AG09309 (cell line): ENCODE measurements at regions not wholly inside any gene's neighbourhood (a gene's known extent, or its start where the extent isn't known, plus 50 kb on each side); places are given as distances from the start of the nearest gene placed in this dataset.

ENCODE experiments used
- DNase-seq: peaks from one replicate; pipeline ENCODE4 v3.0.0-alpha.2; 2010; ENCODE audit warnings: low read depth
- H3K4me3 ChIP-seq: 2 replicates; pipeline ENCODE4 v1.5.1; 2011; ENCODE audit warnings: mild to moderate bottlenecking, low read depth, low read length, moderate library complexity; ENCODE audit not compliant: control insufficient read depth
- TF ChIP-seq, protein P1 (sequence below): IDR thresholded peaks from 2 replicates; pipeline ENCODE4 v1.5.1; 2011; ENCODE audit warnings: mild to moderate bottlenecking, low read depth, low read length, inconsistent platforms; ENCODE audit not compliant: insufficient read depth, control insufficient read depth; ENCODE audit errors: missing control alignments

DNA sequence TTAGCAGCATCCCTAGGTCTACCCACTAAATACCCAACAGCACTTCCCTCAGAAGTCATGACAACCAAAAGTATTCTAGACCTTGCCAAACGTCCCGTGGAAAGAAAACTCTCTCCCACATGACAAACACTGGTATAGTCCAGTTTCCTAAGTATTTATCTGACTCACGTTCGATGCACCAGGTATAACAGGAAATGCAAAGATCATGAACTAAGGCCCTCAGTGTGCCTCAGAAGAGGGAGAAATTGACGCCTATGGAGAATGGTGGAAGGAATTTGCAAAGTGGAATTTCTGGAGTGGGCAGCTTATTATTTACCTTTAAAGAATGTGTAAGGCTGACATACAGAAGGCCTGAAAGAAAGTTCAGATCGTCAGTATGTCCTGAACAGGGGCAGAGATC lies 523.6 kb upstream of the DAB1 start:
- H3K4me3 ChIP-seq: no peak overlapping the region
- TF ChIP-seq, protein P1, sequence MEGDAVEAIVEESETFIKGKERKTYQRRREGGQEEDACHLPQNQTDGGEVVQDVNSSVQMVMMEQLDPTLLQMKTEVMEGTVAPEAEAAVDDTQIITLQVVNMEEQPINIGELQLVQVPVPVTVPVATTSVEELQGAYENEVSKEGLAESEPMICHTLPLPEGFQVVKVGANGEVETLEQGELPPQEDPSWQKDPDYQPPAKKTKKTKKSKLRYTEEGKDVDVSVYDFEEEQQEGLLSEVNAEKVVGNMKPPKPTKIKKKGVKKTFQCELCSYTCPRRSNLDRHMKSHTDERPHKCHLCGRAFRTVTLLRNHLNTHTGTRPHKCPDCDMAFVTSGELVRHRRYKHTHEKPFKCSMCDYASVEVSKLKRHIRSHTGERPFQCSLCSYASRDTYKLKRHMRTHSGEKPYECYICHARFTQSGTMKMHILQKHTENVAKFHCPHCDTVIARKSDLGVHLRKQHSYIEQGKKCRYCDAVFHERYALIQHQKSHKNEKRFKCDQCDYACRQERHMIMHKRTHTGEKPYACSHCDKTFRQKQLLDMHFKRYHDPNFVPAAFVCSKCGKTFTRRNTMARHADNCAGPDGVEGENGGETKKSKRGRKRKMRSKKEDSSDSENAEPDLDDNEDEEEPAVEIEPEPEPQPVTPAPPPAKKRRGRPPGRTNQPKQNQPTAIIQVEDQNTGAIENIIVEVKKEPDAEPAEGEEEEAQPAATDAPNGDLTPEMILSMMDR: no peak
- DNase-seq: no peak

- no peak overlapping the region for H3K4me3 ChIP-seq
- TF ChIP-seq, protein P1: no peak
- DNase-seq: no peak
Measured at GRCh38 chr1:57945045-57945444, 521.2 kb upstream of the DAB1 start.

- no peak for DNase-seq
- TF ChIP-seq, protein P1: no peak
Measured at GRCh38 chr1:57943365-57943764, 519.5 kb upstream of the DAB1 start.

GRCh38 chr1:57934745-57935144 lies 510.9 kb upstream of the DAB1 start:
- TF ChIP-seq, protein P1: no peak
- no peak for DNase-seq

More at GRCh38 chr1:57943365-57943764, 519.5 kb upstream of the DAB1 start:
- H3K4me3 ChIP-seq: no peak overlapping the region

DNA sequence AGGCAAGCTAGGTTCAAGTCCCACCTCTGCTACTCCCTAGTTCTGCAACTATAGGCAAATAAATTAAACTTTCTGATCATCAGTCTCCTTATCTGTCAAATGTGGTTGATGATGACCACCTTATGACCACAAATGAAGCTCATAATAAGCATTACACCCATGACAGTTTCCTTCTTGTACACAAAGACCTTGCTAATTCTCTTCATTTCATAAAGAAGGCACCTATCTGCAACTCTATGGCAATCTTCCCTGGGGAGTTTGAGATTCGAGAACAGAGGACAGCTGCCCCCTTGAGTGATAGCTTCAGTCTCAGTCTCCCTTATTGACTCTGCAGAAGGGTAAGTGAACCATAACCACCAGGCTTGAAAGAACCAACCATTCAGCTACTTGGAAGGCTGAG lies 503.1 kb upstream of the DAB1 start:
- no peak overlapping the region for H3K4me3 ChIP-seq
- no peak for DNase-seq
- TF ChIP-seq, protein P1: no peak

More at GRCh38 chr1:57934745-57935144, 510.9 kb upstream of the DAB1 start:
- H3K4me3 ChIP-seq: no peak overlapping the region

- TF ChIP-seq, protein P1: no peak
- no peak overlapping the region for H3K4me3 ChIP-seq
- DNase-seq: no peak
Measured at GRCh38 chr1:57926025-57926552, 502.2 kb upstream of the DAB1 start.

- no peak overlapping the region for H3K4me3 ChIP-seq
- no peak for DNase-seq
- TF ChIP-seq, protein P1: no peak
Measured at GRCh38 chr1:57925226-57925625, 501.4 kb upstream of the DAB1 start.
